Ovary (tissue), 3 donors: ENCODE measurements at regions not wholly inside any gene's neighbourhood (a gene's known extent, or its start where the extent isn't known, plus 50 kb on each side); places are given as distances from the start of the nearest gene placed in this dataset.

Experiments used
- EP300 ChIP-seq: sonication (generic); formaldehyde crosslinking; IDR thresholded peaks from one replicate; pipeline ENCODE4 v1.6.1; 2017; ENCODE audit warnings: antibody characterized with exemption
- POLR2A ChIP-seq: fragments of 450-650 bp; IDR thresholded peaks from one replicate; pipeline ENCODE4 v1.6.1; 2017; ENCODE audit warnings: antibody characterized with exemption, mild to moderate bottlenecking, moderate library complexity
- TF ChIP-seq, protein P1 (sequence below), 3 donors: fragments of 450-650 bp in 2 of 3; fragments of 200-600 bp in 1 of 3; IDR thresholded peaks; one replicate each; pipeline versions ENCODE4 v1.5.1 to v1.8.0; 2016 to 2022; ENCODE audit warnings: antibody characterized with exemption in 3 of 3, mild to moderate bottlenecking in 1 of 3
- donor health status: DM: no; HTN: no; CAD: no.

DNA sequence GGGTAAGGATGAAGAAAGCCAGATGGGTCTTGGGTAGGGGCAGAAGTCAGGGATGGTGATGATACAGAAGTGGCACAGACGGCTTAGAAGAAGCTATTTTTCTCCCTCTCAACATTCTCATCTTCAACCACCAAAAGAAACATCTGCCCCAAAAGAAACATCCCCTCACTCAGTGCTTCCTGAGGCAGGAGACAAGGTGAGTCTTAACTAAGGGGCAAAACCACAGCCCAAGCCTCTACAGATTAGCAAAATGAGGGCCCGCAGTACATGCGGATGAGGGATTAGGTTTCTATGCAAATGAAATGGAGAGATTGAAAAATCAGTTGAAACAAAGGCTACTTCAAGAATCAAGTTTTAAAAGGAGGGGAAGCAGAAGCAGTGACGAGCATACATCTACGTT is 241.3 kb upstream of the CCDC196 start:
- TF ChIP-seq, protein P1, sequence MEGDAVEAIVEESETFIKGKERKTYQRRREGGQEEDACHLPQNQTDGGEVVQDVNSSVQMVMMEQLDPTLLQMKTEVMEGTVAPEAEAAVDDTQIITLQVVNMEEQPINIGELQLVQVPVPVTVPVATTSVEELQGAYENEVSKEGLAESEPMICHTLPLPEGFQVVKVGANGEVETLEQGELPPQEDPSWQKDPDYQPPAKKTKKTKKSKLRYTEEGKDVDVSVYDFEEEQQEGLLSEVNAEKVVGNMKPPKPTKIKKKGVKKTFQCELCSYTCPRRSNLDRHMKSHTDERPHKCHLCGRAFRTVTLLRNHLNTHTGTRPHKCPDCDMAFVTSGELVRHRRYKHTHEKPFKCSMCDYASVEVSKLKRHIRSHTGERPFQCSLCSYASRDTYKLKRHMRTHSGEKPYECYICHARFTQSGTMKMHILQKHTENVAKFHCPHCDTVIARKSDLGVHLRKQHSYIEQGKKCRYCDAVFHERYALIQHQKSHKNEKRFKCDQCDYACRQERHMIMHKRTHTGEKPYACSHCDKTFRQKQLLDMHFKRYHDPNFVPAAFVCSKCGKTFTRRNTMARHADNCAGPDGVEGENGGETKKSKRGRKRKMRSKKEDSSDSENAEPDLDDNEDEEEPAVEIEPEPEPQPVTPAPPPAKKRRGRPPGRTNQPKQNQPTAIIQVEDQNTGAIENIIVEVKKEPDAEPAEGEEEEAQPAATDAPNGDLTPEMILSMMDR (IDR thresholded peaks at IDR 0.05) = no peak
- TF ChIP-seq POLR2A (no peak), EP300 (no peak)
